Endodermal cell (in vitro differentiated cells): ENCODE measurements at regions not wholly inside any gene's neighbourhood (a gene's known extent, or its start where the extent isn't known, plus 50 kb on each side); places are given as distances from the start of the nearest gene placed in this dataset.
A peak's percentile ranks its signal among the peaks of the same experiment; 100 is the strongest.

Experiments used
- DNase-seq: peaks from one replicate; pipeline ENCODE4 v3.0.0-alpha.2; 2017
- H3K27ac ChIP-seq: 2 replicates; pipeline ENCODE4 v1.5.1; 2013; ENCODE audit warnings: mild to moderate bottlenecking, low read depth, low read length, moderate library complexity
- H3K27me3 ChIP-seq: 2 replicates; pipeline ENCODE4 v1.6.1; 2013; ENCODE audit warnings: mild to moderate bottlenecking, low read length, moderate library complexity; ENCODE audit not compliant: insufficient read depth, control insufficient read depth, poor library complexity, severe bottlenecking
- H3K36me3 ChIP-seq: 2 replicates; pipeline ENCODE4 v1.7.0; 2013; ENCODE audit warnings: mild to moderate bottlenecking, low read length, moderate library complexity; ENCODE audit not compliant: control insufficient read depth, insufficient read depth
- H3K4me1 ChIP-seq: one replicate; pipeline ENCODE4 v1.7.0; 2013; ENCODE audit warnings: low read length; ENCODE audit not compliant: control insufficient read depth, insufficient read depth
- H3K4me3 ChIP-seq: 2 replicates; pipeline ENCODE4 v1.5.1; 2013; ENCODE audit warnings: mild to moderate bottlenecking, low read length, moderate library complexity
- H3K9ac ChIP-seq: 2 replicates; pipeline ENCODE4 v1.6.1; 2013; ENCODE audit warnings: mild to moderate bottlenecking, low read length, moderate library complexity; ENCODE audit not compliant: poor library complexity, severe bottlenecking; ENCODE audit errors: extremely low read depth
- H3K9me3 ChIP-seq: 2 replicates; pipeline ENCODE4 v1.6.1; 2013; ENCODE audit warnings: mild to moderate bottlenecking, low read length, moderate library complexity; ENCODE audit not compliant: control insufficient read depth
- H3K27ac Mint-ChIP-seq: 2 replicates; pipeline ENCODE4 v1.8.0; 2020; ENCODE audit warnings: mixed read lengths
- H3K27me3 Mint-ChIP-seq: 2 replicates; pipeline ENCODE4 v1.8.0; 2021; ENCODE audit warnings: mild to moderate bottlenecking, mixed read lengths; ENCODE audit not compliant: insufficient read depth
- H3K36me3 Mint-ChIP-seq: 2 replicates; pipeline ENCODE4 v1.8.0; 2020; ENCODE audit warnings: low read depth, mixed read lengths
- H3K4me1 Mint-ChIP-seq: 2 replicates; pipeline ENCODE4 v1.8.0; 2020; ENCODE audit warnings: mixed read lengths
- H3K4me3 Mint-ChIP-seq: 2 replicates; pipeline ENCODE4 v1.8.0; 2020; ENCODE audit warnings: mild to moderate bottlenecking, moderate library complexity, mixed read lengths
- H3K9me3 Mint-ChIP-seq: 2 replicates; pipeline ENCODE4 v1.8.0; 2020; ENCODE audit warnings: mild to moderate bottlenecking, mixed read lengths
- WGBS, 2 experiments: methylation state at CpG; one replicate each; pipeline versions ENCODE4 v1.1.5 to v1.1.7; 2013; ENCODE audit warnings: missing lambda C conversion rate in 2 of 2, mixed read lengths in 1 of 2; ENCODE audit not compliant: insufficient coverage in 1 of 2, insufficient read length in 1 of 2; 5-methylcytosine and 5-hydroxymethylcytosine counted together
- TF ChIP-seq, protein P1 (sequence below): fragments of 200-600 bp; sonication (generic); conservative IDR thresholded peaks from 2 replicates; pipeline ENCODE4 v1.5.0; 2021; ENCODE audit warnings: antibody characterized with exemption, mild to moderate bottlenecking

DNA sequence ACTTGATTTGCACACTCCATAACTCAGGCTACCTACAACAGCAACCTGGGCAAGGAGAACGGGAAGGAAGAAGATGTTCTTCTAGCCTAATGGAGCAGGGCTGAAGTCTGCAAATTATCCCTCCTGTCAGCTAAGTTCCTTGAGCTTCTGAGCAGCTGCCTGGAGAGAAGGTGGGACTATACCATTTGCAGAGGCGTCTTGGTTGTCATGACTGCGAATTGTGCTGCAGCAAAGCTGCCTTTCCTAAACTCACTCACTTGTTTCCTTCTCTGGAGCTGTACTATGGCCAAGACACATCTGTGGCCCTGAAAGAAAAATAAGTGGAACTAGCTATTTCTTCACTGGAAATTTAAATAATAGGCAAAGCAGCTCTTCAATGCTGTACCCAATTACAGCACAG lies 682.4 kb upstream of the GRIA3 start:
- no peaks in the 10 kb centered on the region for H3K36me3 Mint-ChIP-seq

DNA sequence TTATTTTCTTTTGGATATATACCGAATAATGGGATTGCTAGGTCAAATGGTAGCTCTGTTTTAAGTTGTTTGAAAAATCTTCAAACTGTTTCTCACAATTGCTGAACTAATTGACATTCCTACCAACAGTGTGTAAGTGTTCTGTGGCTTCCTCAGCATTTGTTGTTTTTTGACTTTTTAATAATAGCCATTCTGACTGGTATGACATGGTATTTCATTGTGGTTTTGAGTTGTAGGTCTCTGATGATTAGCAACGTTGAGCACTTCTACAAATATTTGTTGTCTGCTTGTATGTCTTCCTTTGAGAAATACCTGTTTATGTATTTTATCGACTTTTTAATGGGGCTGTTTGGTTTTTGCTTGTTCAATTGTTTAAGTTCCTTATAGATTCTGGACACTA lies 680.1 kb upstream of the GRIA3 start:
- Histone ChIP-seq H3K4me3 (no peak overlapping the region), H3K27me3 (no peaks in the 10 kb centered on the region), H3K9ac (no peak overlapping the region), H3K36me3 (no peaks in the 10 kb centered on the region), H3K4me1 (no peaks in the 10 kb centered on the region), H3K9me3 (no peaks in the 10 kb centered on the region), H3K27ac (no peak overlapping the region)
- Mint-ChIP-seq H3K4me1 (peaks cover 3% of the 10 kb centered on the region), H3K4me3 (no peak overlapping the region), H3K36me3 (no peaks in the 10 kb centered on the region), H3K27me3 (no peaks in the 10 kb centered on the region), H3K27ac (no peak overlapping the region), H3K9me3 (peaks cover 34% of the 10 kb centered on the region)
- no peak for DNase-seq
- TF ChIP-seq, protein P1, sequence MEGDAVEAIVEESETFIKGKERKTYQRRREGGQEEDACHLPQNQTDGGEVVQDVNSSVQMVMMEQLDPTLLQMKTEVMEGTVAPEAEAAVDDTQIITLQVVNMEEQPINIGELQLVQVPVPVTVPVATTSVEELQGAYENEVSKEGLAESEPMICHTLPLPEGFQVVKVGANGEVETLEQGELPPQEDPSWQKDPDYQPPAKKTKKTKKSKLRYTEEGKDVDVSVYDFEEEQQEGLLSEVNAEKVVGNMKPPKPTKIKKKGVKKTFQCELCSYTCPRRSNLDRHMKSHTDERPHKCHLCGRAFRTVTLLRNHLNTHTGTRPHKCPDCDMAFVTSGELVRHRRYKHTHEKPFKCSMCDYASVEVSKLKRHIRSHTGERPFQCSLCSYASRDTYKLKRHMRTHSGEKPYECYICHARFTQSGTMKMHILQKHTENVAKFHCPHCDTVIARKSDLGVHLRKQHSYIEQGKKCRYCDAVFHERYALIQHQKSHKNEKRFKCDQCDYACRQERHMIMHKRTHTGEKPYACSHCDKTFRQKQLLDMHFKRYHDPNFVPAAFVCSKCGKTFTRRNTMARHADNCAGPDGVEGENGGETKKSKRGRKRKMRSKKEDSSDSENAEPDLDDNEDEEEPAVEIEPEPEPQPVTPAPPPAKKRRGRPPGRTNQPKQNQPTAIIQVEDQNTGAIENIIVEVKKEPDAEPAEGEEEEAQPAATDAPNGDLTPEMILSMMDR, result no peak
- WGBS, 2 experiments, result 80 to 91% methylated on average over 1 to 2 of the region's 3 CpGs

More for the DNA sequence above, 682.4 kb upstream of the GRIA3 start:
- Mint-ChIP-seq H3K4me3 (no peak overlapping the region), H3K4me1 (peaks cover 3% of the 10 kb centered on the region), H3K27ac (no peak overlapping the region), H3K27me3 (no peaks in the 10 kb centered on the region), H3K9me3 (peaks cover 37% of the 10 kb centered on the region)
- H3K9ac ChIP-seq, result no peak overlapping the region
- WGBS, 2 experiments, result 85 to 100% methylated on average over 1 to 3 of the region's 3 CpGs
- no peaks in the 10 kb centered on the region for H3K27me3 ChIP-seq
- no peaks in the 10 kb centered on the region for H3K4me1 ChIP-seq
- H3K36me3 ChIP-seq, result no peaks in the 10 kb centered on the region
- H3K27ac ChIP-seq, result no peak overlapping the region
- H3K9me3 ChIP-seq, result no peaks in the 10 kb centered on the region
- peak; percentile 30 for DNase-seq
- TF ChIP-seq, protein P1, result no peak
- H3K4me3 ChIP-seq, result no peak overlapping the region

DNA sequence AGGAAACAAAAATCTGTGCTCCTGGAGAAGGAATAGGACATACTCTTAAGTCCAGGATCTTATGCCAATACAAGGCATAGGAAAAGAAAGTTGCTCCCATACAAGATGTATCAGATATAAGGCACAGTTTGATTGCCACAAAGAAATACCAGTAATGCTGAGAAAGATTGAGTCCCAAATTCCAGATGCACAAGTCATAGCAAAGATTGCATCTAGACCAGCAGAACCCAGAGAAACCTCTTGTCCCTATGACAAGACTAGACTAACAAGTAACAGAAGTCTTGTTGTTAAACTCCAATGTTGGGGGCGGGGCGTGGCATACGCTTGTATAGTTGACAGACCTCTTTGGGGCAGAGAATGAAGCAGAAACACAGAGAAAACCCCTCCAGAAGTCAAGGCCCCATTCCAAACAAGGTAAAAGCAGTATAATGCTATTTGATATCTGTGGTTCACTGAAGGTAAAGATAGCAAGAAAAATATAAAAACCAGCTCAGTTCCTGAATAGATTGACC lies 671.5 kb upstream of the GRIA3 start:
- no peaks in the 10 kb centered on the region for H3K27me3 Mint-ChIP-seq
- H3K27me3 ChIP-seq, result no peaks in the 10 kb centered on the region
- H3K27ac Mint-ChIP-seq, result no peak overlapping the region
- peaks cover 59% of the 10 kb centered on the region for H3K9me3 Mint-ChIP-seq
- no peak overlapping the region for H3K27ac ChIP-seq
- H3K36me3 Mint-ChIP-seq, result no peaks in the 10 kb centered on the region
- 96% methylated on average over 3 of the region's 3 CpGs; no CpG with 5 or more reads in 1 of the 2 experiments for WGBS, 2 experiments
- H3K4me1 ChIP-seq, result no peaks in the 10 kb centered on the region
- TF ChIP-seq, protein P1, result no peak
- no peak overlapping the region for H3K4me3 Mint-ChIP-seq
- no peak overlapping the region for H3K9ac ChIP-seq
- no peak overlapping the region for H3K4me3 ChIP-seq
- no peak for DNase-seq
- no peaks in the 10 kb centered on the region for H3K36me3 ChIP-seq
- H3K9me3 ChIP-seq, result no peaks in the 10 kb centered on the region
- H3K4me1 Mint-ChIP-seq, result no peaks in the 10 kb centered on the region
